Stomach (tissue), 4 donors: ENCODE measurements at regions not wholly inside any gene's neighbourhood (a gene's known extent, or its start where the extent isn't known, plus 50 kb on each side); places are given as distances from the start of the nearest gene placed in this dataset.

Experiments
- POLR2A ChIP-seq, 4 donors: fragments of 450-650 bp; IDR thresholded peaks; one replicate each; pipeline ENCODE4 v1.6.1; 2016; ENCODE audit warnings: antibody characterized with exemption in 4 of 4, control low read depth in 2 of 4, mild to moderate bottlenecking in 1 of 4, moderate library complexity in 1 of 4
- POLR2AphosphoS5 ChIP-seq, 3 donors: sonication (generic); formaldehyde crosslinking; IDR thresholded peaks; one replicate each; pipeline ENCODE4 v1.6.1; 2016; ENCODE audit warnings: antibody characterized with exemption in 3 of 3
- TF ChIP-seq, protein P1 (sequence below), 7 experiments: fragments of 450-650 bp in 4 of 7; fragments of 200-600 bp in 3 of 7; sonication (generic) in 3 of 7; IDR thresholded peaks; one replicate each; pipeline ENCODE4 v1.5.1; 2016 to 2019; ENCODE audit warnings: antibody characterized with exemption in 7 of 7, control low read depth in 2 of 7, mild to moderate bottlenecking in 1 of 7

DNA sequence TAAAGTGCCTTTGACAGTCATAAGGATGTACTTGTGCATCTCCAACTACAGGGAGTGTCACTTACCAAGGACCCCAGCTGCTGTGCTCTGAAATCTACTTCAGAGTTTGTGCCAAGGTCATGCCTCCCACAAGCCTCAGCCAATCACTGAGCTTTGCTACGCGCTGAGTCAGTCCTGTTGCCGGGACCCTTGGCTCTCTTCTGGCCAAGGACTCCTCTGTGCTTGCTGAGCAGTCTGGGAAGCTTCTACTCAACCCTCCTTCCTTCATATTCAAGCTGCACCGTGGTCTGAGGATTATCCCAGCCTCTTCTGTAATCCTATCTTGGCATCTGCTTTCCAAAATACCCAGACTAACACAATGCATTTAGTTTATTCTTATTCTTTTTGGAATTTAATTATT, 398.9 kb upstream of the FANCL start:
- TF ChIP-seq, protein P1, sequence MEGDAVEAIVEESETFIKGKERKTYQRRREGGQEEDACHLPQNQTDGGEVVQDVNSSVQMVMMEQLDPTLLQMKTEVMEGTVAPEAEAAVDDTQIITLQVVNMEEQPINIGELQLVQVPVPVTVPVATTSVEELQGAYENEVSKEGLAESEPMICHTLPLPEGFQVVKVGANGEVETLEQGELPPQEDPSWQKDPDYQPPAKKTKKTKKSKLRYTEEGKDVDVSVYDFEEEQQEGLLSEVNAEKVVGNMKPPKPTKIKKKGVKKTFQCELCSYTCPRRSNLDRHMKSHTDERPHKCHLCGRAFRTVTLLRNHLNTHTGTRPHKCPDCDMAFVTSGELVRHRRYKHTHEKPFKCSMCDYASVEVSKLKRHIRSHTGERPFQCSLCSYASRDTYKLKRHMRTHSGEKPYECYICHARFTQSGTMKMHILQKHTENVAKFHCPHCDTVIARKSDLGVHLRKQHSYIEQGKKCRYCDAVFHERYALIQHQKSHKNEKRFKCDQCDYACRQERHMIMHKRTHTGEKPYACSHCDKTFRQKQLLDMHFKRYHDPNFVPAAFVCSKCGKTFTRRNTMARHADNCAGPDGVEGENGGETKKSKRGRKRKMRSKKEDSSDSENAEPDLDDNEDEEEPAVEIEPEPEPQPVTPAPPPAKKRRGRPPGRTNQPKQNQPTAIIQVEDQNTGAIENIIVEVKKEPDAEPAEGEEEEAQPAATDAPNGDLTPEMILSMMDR (IDR thresholded peaks at IDR 0.05), result no peak
- TF ChIP-seq POLR2A (IDR thresholded peaks at IDR 0.05) (no peak), POLR2AphosphoS5 (IDR thresholded peaks at IDR 0.05) (no peak)
